Suprapubic skin (tissue), 4 donors: ENCODE measurements at regions not wholly inside any gene's neighbourhood (a gene's known extent, or its start where the extent isn't known, plus 50 kb on each side); places are given as distances from the start of the nearest gene placed in this dataset.

Experiments
- CTCF ChIP-seq, 2 donors: fragments of 200-600 bp in 1 of 2; fragments of 450-650 bp in 1 of 2; sonication (generic) in 1 of 2; IDR thresholded peaks; one replicate each; pipeline ENCODE4 v1.5.1; 2016 to 2019; ENCODE audit warnings: antibody characterized with exemption in 2 of 2, mild to moderate bottlenecking in 1 of 2, moderate library complexity in 1 of 2
- EP300 ChIP-seq: sonication (generic); formaldehyde crosslinking; IDR thresholded peaks from one replicate; pipeline ENCODE4 v1.6.1; 2017; ENCODE audit warnings: antibody characterized with exemption
- POLR2A ChIP-seq, 2 donors: fragments of 450-650 bp; IDR thresholded peaks; one replicate each; pipeline ENCODE4 v1.6.1; 2017; ENCODE audit warnings: antibody characterized with exemption in 2 of 2, mild to moderate bottlenecking in 2 of 2, moderate library complexity in 2 of 2
- POLR2AphosphoS5 ChIP-seq, 3 donors: sonication (generic); formaldehyde crosslinking; IDR thresholded peaks; one replicate each; pipeline ENCODE4 v1.6.1; 2017; ENCODE audit warnings: antibody characterized with exemption in 3 of 3

- TF ChIP-seq POLR2AphosphoS5 (IDR thresholded peaks at IDR 0.05) (no peak), CTCF (IDR thresholded peaks at IDR 0.05) (no peak), POLR2A (IDR thresholded peaks at IDR 0.05) (no peak), EP300 (no peak)
These were observed 175.5 kb upstream of the KLF4 start for GRCh38 chr9:107665057-107665456.
